Hepatocyte (in vitro differentiated cells): ENCODE measurements at regions not wholly inside any gene's neighbourhood (a gene's known extent, or its start where the extent isn't known, plus 50 kb on each side); places are given as distances from the start of the nearest gene placed in this dataset.

ENCODE experiments used
- DNase-seq: peaks from one replicate; pipeline ENCODE4 v3.0.0-alpha.2; 2016; ENCODE audit warnings: low spot score
- H2AFZ ChIP-seq: fragments of 200-600 bp; sonication (generic); 2 replicates; pipeline ENCODE4 v1.6.0; 2016; ENCODE audit warnings: antibody characterized with exemption, mild to moderate bottlenecking
- H3K27ac ChIP-seq: fragments of 200-600 bp; sonication (generic); 2 replicates; pipeline ENCODE4 v1.5.1; 2016; ENCODE audit warnings: mild to moderate bottlenecking
- H3K27me3 ChIP-seq: fragments of 200-600 bp; sonication (generic); 2 replicates; pipeline ENCODE4 v1.6.1; 2016
- H3K36me3 ChIP-seq: fragments of 200-600 bp; sonication (generic); replicated peaks from 2 replicates; pipeline ENCODE4 v1.5.1; 2016; ENCODE audit warnings: low read depth; ENCODE audit not compliant: insufficient read depth
- H3K4me1 ChIP-seq: fragments of 200-600 bp; sonication (generic); 2 replicates; pipeline ENCODE4 v1.5.1; 2016; ENCODE audit warnings: mild to moderate bottlenecking, moderate library complexity; ENCODE audit not compliant: insufficient read depth
- H3K4me2 ChIP-seq: fragments of 200-600 bp; sonication (generic); 2 replicates; pipeline ENCODE4 v1.6.0; 2016
- H3K4me3 ChIP-seq: fragments of 200-600 bp; sonication (generic); 2 replicates; pipeline ENCODE4 v1.5.1; 2016; ENCODE audit warnings: mild to moderate bottlenecking
- H3K79me2 ChIP-seq: fragments of 200-600 bp; sonication (generic); 2 replicates; pipeline ENCODE4 v1.6.0; 2017; ENCODE audit warnings: mild to moderate bottlenecking
- H3K9me2 ChIP-seq: fragments of 200-600 bp; sonication (generic); replicated peaks from 2 replicates; pipeline ENCODE4 v1.6.0; 2017; ENCODE audit warnings: mild to moderate bottlenecking; ENCODE audit not compliant: insufficient read depth
- H3K9me3 ChIP-seq: fragments of 200-600 bp; sonication (generic); 2 replicates; pipeline ENCODE4 v1.5.1; 2016; ENCODE audit warnings: low read depth, mild to moderate bottlenecking
- H4K20me1 ChIP-seq: fragments of 200-600 bp; sonication (generic); 2 replicates; pipeline ENCODE4 v1.6.0; 2016; ENCODE audit warnings: mild to moderate bottlenecking; ENCODE audit not compliant: insufficient read depth, poor library complexity, severe bottlenecking
- CTCF ChIP-seq: fragments of 200-600 bp; sonication (generic); IDR thresholded peaks from 2 replicates; pipeline ENCODE4 v1.5.1; 2016; ENCODE audit warnings: antibody characterized with exemption, mild to moderate bottlenecking; ENCODE audit not compliant: poor library complexity
- EZH2 ChIP-seq: fragments of 200-600 bp; sonication (generic); IDR thresholded peaks from 2 replicates; pipeline ENCODE4 v1.6.1; 2016; ENCODE audit warnings: antibody characterized with exemption, mild to moderate bottlenecking, borderline replicate concordance
- EZH2phosphoT487 ChIP-seq: fragments of 200-600 bp; sonication (generic); IDR thresholded peaks from one replicate; pipeline ENCODE4 v1.6.1; 2018; ENCODE audit warnings: antibody characterized with exemption, mild to moderate bottlenecking, low read depth, moderate library complexity; ENCODE audit not compliant: unreplicated experiment, severe bottlenecking
- WGBS: methylation state at CpG from one replicate; pipeline ENCODE4 v1.1.6; 2016; ENCODE audit warnings: low lambda C conversion rate; ENCODE audit errors: missing lambda C conversion rate; 5-methylcytosine and 5-hydroxymethylcytosine counted together

GRCh38 chr11:41609511-41609910 lies 150.1 kb upstream of the LRRC4C start:
- TF ChIP-seq EZH2phosphoT487 (no peak), EZH2 (no peak), CTCF (no peak)
- Histone ChIP-seq H3K4me1 (no peaks in the 10 kb centered on the region), H3K79me2 (no peaks in the 10 kb centered on the region), H3K27ac (no peak overlapping the region), H4K20me1 (no peaks in the 10 kb centered on the region), H3K4me2 (no peak overlapping the region), H3K9me2 (no peaks in the 10 kb centered on the region), H2AFZ (no peak overlapping the region), H3K27me3 (no peaks in the 10 kb centered on the region), H3K36me3 (no peaks in the 10 kb centered on the region), H3K4me3 (no peak overlapping the region), H3K9me3 (no peaks in the 10 kb centered on the region)
- 38% methylated on average over 1 of the region's 1 CpG for whole genome bisulfite sequencing
- no peak for DNase-seq

- Histone ChIP-seq H3K4me1 (no peaks in the 10 kb centered on the region), H3K4me2 (no peak overlapping the region), H3K9me3 (no peaks in the 10 kb centered on the region), H4K20me1 (no peaks in the 10 kb centered on the region), H3K36me3 (no peaks in the 10 kb centered on the region), H2AFZ (no peak overlapping the region), H3K27me3 (no peaks in the 10 kb centered on the region), H3K27ac (no peak overlapping the region), H3K79me2 (no peaks in the 10 kb centered on the region), H3K9me2 (no peaks in the 10 kb centered on the region), H3K4me3 (no peak overlapping the region)
- peak; percentile 11 for DNase-seq
- TF ChIP-seq EZH2, result no peak
- TF ChIP-seq CTCF, result peak; percentile 32
- WGBS, result 24% methylated on average over 1 of the region's 1 CpG
Measured at GRCh38 chr11:41612415-41612814, 153.0 kb upstream of the LRRC4C start.

GRCh38 chr11:41613326-41613725 lies 153.9 kb upstream of the LRRC4C start:
- DNase-seq, result no peak
- Histone ChIP-seq H2AFZ (no peak overlapping the region), H3K9me2 (no peaks in the 10 kb centered on the region), H3K9me3 (no peaks in the 10 kb centered on the region), H3K27ac (no peak overlapping the region), H3K36me3 (no peaks in the 10 kb centered on the region), H3K4me3 (no peak overlapping the region), H3K4me2 (no peak overlapping the region), H3K27me3 (no peaks in the 10 kb centered on the region), H4K20me1 (no peaks in the 10 kb centered on the region), H3K79me2 (no peaks in the 10 kb centered on the region), H3K4me1 (no peaks in the 10 kb centered on the region)
- TF ChIP-seq EZH2phosphoT487, result no peak
- TF ChIP-seq CTCF, result no peak
- WGBS, result 77% methylated on average over 1 of the region's 1 CpG

- Histone ChIP-seq H3K4me1 (no peaks in the 10 kb centered on the region), H3K27me3 (no peaks in the 10 kb centered on the region), H3K4me2 (no peak overlapping the region), H4K20me1 (no peaks in the 10 kb centered on the region), H3K4me3 (no peak overlapping the region), H3K79me2 (no peaks in the 10 kb centered on the region), H3K9me2 (no peaks in the 10 kb centered on the region), H3K27ac (no peak overlapping the region), H3K36me3 (no peaks in the 10 kb centered on the region), H3K9me3 (no peaks in the 10 kb centered on the region), H2AFZ (no peak overlapping the region)
- DNase-seq, result no peak
- 90% methylated on average over 32 of the region's 32 CpGs for WGBS
- TF ChIP-seq EZH2 (no peak), CTCF (no peak), EZH2phosphoT487 (no peak)
Measured at GRCh38 chr11:41622707-41623359, 163.4 kb upstream of the LRRC4C start.
